ENCODE measurements at regions not wholly inside any gene's neighbourhood (a gene's known extent, or its start where the extent isn't known, plus 50 kb on each side); places are given as distances from the start of the nearest gene placed in this dataset.
"Not testable (repeated sequence)": the region's sequence is repeated elsewhere in the genome, so short reads cannot be mapped to it uniquely, and the experiment has no call there.

DNA sequence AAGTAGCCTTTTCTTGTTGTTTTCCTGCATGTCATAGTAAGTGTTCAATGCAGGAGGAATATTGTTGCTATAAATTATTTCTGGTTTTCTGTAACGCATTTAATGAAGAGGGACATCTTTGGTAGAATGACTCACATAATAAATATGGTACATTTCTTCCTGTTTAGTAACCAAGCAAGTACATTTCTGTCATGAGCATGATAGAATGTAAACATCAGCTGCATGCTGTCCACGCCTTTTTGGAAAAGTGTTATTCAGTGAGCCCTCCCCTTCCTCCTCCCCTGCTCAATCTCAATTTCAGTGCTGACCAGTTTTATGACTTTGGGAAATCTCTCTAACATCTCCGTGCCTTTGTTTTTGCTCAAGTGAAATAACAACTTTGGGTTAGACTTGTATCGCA, 664.0 kb downstream of the XPNPEP1 start:
- DNase-seq, result no peak

DNA sequence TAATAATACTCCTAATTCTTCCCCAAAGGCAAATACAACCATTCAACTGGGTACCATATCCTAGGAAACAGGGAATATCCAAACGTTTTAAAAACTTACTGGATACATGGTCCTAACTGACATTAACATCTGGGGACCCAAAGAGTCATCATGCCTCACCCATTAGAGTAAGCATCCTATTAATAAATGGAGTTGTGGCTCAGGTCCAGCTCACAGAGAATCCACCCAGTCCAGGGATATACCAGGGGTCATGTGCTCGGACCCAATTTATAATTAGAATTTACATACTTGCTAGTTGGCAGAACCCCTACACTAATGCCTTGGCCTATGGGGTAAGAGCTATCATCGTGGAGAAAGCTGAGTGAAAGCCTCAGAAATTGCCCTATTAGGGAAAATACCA, 670.0 kb downstream of the XPNPEP1 start:
- DNase-seq, result no peak

DNA sequence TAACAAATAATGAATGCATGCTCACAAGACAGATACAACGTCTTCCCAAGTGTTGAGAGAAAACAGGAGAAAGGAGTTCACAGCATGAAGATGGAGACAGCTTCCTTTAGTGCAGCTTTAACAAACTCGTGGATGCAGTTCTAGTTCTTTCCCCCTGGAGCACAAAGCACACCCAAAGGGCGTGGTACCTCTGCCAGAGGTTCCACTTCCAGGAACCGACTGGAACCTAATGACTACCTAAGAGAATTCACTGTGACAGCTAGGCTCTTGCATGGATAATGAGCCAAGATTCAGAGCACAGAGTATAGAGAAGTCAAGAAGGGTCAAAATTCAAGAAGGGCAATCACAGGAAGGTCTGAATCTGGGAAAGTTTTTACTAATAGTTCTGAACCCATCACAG, 673.2 kb downstream of the XPNPEP1 start:
- no peak for DNase-seq

DNA sequence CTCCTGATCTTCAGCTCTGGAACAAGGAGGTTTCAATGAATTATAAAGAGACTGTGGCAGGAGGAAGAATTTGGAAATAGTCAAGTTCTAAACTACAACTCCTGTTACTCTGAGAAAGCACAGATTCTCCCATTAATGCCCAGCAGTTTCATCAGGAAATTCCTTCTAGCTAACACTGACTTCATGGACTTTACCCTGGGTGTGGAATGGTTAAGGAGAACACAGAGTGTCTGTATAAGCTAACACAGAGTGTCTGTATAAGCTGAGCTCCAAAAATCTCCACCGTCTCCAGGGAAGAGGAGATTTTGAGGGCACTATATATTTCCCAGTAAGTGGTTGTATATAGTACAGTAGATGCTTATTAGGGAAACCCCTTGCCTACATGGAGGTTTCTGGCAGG, 675.5 kb downstream of the XPNPEP1 start:
- DNase-seq, result no peak

DNA sequence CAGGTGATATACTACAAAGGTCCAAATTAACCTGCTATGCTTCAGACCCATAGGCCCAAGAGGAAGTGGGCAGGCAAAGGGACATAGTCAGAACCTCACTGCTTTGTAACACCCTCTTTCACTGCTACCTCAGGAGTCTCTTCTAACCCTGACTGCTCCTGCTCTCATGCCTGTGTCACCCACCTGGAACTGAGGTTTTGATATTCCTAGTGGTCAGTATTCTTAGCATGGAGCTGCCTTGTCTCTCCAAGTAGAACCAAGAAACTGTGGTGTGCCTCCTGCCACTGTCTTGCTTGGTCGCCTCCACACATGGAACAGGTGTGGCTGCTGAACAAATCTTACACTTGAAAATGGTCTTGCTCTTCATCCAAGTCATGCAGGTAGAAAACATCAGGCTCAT, 677.5 kb downstream of the XPNPEP1 start:
- DNase-seq, result no peak

DNA sequence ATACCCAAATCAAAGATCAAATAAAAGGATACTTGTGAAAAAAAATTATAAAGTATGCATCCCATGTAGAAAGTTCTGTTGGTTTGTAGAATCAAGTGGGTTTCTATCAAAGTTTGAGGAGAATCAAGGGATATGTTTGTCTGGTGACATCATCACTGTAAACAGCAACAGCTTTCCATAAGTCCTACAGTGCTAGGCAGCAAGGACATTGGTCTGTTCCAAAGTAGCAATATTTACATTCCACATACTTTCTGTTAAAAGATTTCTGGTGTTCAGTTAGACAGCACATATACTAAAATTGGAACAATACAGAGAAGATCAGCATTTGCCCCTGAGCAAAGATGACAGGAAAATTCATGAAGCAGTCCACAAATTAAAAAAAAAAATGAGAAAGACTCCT, 683.9 kb downstream of the XPNPEP1 start:
- DNase-seq, result no peak

DNA sequence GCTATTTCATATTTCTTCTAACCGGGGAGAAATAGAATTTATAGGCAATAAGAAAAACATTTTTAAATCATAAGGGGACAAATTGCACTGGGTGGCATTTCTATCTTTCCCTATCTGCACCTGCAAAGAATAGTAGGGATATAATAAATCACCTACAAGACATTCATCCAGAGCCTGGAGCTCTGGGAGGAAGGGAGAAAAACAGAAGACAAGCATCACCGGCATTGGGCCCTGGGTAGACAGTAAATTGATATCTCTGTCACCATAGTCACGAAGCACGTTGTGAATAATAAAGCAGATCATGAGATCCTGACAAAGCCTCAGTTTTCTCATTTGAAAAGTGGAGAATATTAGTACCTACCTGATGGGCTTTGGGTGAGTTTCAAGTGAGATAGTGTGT, 685.6 kb downstream of the XPNPEP1 start:
- DNase-seq, result no peak

DNA sequence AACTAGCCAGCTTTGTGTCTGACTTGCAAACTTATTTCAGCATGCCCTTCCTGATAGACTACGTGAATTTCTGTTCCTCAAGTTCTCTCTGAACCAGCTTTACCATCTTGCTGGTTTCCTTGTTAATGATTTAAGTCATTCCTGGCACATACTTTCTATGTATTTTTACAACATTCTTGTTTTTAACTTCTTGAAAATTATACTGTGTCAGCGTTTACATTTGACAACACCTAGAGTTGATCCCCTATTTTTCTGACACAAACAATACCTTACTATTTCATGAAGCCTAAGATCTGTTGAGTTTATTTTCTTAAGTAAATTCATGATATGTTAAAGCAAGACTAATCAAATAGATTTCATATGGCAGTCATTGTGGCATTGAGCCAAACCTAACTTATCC, 686.3 kb downstream of the XPNPEP1 start:
- DNase-seq, result no peak

DNA sequence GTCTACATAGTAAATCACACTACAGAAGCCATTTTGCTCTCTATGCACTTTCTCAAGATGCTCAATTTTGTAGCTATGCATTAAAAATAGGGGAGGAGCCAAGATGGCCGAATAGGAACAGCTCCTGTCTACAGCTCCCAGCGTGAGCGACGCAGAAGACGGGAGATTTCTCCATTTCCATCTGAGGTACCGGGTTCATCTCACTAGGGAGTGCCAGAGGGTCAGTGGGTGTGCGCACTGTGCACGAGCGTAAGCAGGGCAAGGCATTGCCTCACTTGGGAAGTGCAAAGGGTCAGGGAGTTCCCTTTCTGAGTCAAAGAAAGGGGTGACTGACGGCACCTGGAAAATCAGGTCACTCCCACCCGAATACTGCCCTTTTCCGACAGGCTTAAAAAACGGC, 699.8 kb downstream of the XPNPEP1 start:
- DNase-seq, result not testable (repeated sequence)

DNA sequence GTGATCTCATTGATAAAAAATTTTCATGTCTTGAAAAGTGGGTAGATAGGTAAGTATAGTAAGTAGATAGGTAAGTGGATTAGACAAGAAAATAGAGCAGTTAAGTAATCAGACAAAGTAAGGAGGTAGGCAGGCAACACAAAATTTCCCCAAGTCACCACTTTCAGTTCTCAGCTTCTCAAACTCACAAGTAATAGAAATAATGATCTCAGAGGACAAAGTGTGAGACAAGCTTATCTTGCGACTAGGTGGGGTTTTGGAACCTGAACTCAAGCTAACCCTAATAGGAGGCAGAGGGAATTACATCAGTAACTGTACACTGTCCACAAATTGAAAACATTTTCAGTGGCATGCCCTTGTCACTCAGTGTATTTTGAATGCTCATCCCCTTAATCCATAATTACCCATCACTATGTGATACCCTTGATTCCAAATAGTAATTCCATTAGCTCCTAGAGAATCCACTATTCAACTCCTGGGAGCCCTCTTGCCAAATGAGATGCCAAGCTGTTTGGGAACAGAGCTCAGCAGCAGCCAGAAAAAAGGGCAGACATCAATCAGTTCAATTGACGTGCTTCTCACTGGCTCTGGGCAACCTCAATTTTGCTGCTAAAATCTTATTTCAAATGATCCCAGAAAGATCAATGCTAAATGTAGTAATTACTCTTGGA, 703.2 kb downstream of the XPNPEP1 start:
- DNase-seq, result no peak

DNA sequence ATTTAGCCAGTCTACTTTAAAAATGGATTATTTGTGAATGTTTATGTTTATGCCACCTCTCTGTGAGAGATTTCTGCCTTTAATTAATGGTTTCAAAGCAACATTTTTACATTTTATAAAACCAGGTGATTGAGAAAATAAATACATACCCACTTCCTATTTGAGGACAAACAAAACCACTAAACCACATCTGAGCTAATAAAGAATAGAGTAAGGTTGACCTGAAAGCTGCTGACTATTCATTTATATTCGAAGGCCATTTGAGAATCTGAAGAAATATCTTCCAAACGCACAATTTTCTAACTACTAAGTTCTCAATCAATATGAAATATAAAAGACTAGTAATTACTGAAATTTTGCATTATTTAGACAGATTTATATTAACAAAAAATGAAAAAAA, 705.1 kb downstream of the XPNPEP1 start:
- DNase-seq, result no peak

DNA sequence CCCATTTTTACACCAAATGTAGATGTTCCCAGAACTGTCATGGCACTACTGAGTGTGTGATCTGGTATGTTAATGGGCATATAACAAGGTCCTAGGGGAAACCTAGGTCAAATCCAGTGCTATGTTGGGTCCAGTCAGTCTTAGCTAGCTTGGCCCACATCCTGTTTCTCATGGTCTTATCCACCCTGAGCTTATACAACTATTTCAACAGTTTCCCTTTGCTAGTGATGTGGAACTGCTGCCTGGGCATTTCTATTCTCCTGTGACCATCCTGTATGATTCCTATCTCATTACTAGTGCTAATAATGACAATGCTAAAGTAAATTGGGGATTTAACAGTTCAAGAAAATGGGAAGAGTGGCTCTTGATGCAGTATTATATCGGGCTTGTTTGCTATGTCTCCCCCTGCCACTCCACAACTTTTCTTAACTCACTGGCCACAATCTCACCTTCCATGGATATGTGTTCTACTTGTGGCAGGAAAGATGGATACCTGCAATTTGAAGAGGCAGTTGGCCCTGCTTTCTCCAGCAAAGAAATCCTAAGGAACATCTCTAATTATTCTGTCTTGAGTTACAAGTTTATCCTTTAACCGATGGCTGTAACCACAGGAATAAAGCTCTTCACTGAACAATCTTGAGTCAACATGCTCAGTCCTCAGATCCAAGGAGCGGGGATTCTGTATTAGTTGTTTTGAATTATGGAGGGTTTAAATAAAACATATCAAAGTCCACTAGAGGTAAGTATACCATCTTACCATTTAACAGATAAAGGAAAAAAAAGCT, 707.8 kb downstream of the XPNPEP1 start:
- no peak for DNase-seq

DNA sequence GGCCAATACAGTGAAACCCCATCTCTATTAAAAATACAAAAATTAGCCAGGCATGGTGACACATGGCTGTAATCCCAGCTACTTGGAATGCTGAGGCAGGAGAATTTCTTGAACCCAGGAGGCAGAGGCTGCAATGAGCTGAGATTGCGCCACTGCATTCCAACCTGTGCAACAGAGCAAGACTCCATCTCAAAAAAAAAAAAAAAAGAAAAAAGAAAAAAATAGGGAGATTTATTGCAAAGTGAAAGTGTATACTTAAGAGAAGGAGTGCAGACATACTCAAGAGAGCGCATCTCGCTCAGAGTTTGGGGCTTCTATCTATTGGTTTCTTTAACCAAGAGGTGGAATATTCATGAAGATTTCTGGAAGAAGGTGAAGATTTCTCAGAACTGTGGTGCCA, 708.4 kb downstream of the XPNPEP1 start:
- DNase-seq, result not testable (repeated sequence)

DNA sequence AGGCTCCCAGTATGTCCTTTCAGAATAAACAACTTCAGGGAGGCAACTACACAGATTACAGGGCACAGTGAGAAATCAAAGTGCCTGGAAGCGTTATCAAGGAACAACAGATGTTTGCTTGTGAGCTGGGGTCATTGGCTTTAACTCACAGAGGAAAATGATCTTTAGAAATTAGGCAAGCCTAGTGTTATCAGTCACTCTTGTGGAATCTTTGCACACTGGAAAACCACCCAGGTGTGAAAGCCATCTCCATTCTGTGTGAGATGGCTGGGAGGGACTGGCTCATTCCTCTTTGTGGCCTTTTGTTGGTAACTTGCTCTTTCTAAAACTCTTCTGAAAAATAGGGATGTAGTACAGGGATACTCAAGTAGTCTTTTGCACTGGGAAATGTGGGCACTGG, 716.0 kb downstream of the XPNPEP1 start:
- no peak for DNase-seq

DNA sequence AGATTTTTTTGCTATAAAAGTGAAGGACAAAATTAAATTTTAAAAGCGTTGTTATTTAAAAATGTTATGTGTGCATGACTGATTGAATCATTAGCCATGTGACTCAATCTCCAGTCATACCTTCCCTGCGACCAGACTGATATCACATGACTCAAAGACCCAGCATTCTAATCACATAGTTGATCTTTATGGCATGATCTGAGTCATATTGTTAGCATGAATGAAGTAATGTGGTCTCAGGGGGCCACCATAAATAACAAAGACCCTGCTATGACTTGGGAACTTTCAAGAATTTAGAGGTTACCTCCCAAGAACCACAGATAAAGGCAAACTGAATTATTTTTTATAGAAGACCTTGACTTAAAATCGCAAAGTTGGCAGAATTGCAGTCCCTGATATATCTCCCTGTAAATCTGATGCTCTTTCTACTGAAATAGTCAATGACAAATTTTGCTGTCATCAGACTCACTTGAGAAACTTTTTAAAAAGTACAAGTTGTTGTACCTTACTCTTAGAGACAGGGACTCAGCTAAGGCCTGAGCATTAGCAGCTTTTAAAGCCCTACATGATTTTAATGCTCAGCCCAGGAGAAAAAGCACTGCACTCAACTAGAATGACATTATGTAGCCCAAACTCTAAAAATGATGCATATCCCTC, 717.3 kb downstream of the XPNPEP1 start:
- no peak for DNase-seq

DNA sequence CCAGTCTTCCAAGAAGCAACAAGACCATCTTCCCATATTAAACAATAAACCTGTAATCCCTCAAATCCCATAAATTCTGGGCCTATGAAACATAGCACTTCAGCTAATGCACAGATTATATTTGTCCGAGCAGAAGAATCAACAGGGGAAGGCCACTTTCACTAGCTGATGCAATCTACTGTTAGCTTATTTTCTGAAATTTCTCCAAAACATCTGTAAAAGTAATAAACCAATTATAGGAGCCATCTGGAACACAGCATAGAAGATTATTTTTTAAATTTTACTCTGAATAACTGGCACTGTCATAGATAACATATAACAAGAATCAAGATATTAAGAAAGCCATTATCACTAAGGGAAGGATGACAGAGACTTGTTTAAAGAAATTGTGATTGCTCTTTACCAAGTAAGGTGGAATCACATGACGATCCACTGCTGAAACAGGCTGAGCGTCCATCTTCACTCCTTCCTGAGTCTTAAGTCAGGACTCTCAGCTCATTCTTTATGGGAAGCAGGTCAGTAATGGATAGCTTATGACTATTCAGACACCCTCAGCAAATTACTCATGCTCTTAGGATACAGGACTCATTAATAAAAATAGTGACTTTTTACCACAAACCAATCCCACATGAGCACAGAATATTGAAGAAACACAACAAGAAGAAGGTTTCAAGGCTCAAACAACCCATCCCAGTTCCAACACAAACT, 719.5 kb downstream of the XPNPEP1 start:
- no peak for DNase-seq

DNA sequence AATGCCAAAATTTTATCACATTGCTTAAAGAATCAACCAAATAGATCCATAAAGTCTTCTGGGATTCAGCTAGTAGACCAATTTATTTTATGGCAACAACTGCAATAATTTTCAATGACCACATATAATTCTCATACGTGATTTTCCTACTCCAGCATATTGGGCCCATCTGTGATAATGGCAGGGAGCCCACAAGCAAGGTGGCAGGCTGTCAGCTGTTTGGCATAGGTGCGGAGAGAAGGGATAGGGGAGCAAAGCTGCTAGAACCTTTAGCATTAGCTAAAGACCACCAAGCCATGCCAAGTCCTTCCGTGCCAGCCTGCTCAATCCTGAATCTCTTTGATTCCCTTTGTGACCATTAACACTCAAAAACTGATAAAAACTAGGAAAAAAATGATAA, 721.2 kb downstream of the XPNPEP1 start:
- DNase-seq, result no peak

DNA sequence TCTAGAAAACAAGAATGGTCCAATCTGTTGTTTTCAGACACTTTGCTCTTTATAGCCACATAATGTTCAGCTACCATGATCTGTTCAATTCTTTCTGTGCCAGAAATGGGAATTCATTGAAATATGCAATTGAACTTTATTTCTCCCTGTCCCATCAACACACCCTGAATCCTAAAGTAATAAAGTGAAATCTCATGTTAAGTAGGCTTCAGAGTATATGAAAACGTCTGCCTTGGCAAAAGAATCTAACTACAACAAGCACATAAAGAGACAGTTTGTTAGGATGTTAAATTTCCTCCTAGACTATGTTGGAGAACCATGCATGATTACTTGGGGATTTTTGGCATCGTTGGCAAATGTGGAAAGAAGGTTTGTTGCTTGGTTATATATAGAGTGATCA, 722.7 kb downstream of the XPNPEP1 start:
- no peak for DNase-seq

DNA sequence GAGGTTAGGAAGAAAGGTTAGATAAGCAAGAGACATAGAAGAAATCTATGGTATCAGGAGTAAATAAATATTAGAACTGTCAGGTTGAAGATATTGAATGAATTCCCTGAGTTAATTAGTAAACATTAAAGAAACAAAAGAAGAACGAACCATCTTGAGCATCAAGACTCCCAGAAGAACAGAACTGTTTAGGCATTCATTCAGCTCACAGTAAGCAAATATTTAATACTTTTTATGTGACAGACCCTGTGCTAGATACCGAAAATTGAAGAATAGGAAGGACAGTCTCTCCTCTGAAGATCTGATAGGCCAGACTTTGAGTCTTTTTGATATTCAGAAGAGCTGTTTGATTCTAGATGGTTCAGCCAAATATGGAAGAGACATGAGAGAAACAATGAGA, 731.5 kb downstream of the XPNPEP1 start:
- no peak for DNase-seq

DNA sequence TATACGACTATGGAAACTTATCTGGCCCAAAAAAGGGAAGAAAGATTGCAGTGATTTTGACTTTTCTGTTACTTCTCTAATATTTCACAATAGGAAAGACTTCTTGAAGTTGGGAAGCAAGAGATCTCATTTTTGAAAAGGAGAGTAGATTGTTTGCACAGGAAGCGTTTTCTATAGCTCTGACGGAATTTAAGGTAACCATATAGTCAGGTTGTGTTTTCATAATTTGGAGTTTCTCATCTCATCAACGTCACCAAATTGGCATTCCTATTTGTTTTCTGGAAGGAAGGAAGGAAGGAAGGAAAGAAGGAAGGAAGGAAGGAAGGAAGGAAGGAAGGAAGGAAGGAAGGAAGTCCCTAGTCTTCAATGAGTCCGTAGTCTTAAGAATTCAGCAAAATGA, 732.0 kb downstream of the XPNPEP1 start:
- DNase-seq, result no peak

DNA sequence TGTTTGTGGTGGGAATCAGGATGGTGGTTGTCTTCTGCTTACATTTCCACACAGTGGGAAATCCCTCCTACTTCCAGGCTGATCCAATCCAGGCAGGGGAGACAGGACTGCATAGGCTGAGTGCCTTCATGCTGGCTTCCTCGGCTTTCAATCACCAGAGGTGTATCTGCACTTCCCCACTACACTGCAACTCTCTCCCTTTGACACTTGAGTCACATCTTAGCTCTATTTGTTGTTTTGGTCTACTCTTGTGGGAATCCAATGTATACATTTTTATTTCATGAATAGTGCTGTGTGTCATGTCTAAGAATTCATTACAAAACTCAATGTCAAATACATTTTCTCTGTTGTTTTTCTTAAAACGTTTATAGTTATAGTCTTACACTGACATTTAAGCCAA, 735.6 kb downstream of the XPNPEP1 start:
- DNase-seq, result no peak

DNA sequence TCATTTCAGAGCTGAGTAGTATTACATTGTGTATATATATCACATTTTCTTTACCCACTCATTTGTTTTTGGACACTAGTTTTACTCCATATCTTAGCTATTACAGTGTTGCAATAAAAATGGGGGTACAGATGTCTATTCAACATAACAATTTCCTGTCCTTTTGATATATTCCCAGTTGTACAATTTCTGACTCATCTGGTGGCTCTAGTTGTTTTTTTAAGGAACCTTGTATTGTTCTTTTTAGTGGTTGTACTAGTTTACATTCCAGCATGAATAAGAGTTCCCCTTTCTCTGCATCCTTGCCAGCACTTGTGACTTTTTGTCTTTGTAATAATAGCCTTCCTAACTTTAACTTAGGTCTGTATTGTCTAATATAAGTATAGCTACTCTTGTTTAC, 739.9 kb downstream of the XPNPEP1 start:
- no peak for DNase-seq

DNA sequence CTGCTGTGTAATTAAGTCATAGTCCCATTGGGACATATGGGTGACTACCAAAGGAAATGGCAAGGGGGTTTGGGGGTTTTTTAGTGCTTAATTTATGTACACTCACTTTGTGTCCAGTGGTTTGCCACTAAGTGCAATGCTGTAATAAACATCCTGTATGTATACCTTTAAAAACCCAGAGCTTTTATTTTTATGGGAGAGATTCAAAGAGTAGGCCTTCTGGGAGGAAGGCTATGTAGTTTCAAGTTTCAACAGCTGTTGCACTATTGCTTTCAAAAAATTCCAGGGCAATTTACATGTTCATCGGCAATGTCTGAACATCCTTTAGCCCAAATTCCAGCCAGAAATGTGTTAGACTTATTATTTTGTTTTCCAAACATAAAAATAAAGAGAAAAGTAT, 744.7 kb downstream of the XPNPEP1 start:
- DNase-seq, result no peak

DNA sequence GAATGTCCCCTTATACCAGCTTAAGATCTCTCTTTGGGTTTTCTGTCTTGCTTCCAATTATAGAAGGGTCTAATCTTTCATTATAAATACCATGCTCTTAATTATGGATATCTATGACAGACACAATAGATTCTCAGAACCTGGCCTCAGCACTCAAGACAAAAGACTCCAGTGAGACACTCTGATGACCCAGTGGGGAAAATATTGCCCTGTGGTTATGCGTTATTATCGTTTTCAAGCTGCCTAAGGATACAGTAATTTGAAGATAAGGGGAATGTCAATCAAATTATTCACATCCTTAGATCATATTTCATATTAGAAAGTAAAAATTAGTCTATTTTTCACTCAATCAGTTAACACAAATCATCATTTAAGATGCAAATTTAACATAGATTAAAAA, 748.8 kb downstream of the XPNPEP1 start:
- no peak for DNase-seq

Data from NCI-H446 treated with DMSO at 0.1 percent for 48 hours (cell line).